ENCODE measurements at regions not wholly inside any gene's neighbourhood (a gene's known extent, or its start where the extent isn't known, plus 50 kb on each side); places are given as distances from the start of the nearest gene placed in this dataset.

GRCh38 chr16:5523829-5524228 is 426.2 kb upstream of the EEF2KMT start:
- TF ChIP-seq, protein P1, sequence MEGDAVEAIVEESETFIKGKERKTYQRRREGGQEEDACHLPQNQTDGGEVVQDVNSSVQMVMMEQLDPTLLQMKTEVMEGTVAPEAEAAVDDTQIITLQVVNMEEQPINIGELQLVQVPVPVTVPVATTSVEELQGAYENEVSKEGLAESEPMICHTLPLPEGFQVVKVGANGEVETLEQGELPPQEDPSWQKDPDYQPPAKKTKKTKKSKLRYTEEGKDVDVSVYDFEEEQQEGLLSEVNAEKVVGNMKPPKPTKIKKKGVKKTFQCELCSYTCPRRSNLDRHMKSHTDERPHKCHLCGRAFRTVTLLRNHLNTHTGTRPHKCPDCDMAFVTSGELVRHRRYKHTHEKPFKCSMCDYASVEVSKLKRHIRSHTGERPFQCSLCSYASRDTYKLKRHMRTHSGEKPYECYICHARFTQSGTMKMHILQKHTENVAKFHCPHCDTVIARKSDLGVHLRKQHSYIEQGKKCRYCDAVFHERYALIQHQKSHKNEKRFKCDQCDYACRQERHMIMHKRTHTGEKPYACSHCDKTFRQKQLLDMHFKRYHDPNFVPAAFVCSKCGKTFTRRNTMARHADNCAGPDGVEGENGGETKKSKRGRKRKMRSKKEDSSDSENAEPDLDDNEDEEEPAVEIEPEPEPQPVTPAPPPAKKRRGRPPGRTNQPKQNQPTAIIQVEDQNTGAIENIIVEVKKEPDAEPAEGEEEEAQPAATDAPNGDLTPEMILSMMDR (IDR thresholded peaks at IDR 0.05) = no peak
- no peak for TF ChIP-seq POLR2AphosphoS5 (IDR thresholded peaks at IDR 0.05)

All from transverse colon (tissue), 4 donors.